ENCODE measurements at regions not wholly inside any gene's neighbourhood (a gene's known extent, or its start where the extent isn't known, plus 50 kb on each side); places are given as distances from the start of the nearest gene placed in this dataset.
"Not testable (repeated sequence)": the region's sequence is repeated elsewhere in the genome, so short reads cannot be mapped to it uniquely, and the experiment has no call there.

DNA sequence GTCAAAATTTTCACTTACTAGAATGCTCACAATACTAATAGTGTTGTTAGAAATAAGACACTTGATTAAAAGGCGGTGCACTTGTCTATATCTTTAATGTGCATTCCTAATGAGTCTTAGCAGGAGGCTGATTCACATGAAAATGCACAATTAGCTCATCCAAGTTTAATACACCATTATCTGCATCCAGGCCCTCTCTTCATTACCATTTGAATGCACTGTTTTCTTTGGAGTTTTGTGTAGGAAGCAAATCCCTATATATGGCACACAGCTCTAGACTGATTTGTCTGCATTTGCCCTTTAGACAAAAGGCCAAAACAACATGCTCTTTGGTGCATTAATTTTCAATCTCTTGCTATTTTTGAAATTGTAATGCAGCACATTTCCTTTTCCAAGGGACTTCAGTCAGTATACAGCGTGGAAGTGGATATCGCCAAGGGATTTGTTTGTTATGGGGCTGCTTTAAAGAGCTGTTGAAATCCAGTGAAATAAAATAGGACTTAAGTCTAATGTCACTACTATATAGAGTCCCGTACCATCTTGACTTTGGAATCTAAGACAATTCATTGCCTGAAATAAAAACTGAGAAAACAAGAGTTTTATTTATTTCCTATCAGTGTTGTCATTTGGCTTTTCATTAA lies 257.6 kb upstream of the CPHXL start:
- no peak for DNase-seq

DNA sequence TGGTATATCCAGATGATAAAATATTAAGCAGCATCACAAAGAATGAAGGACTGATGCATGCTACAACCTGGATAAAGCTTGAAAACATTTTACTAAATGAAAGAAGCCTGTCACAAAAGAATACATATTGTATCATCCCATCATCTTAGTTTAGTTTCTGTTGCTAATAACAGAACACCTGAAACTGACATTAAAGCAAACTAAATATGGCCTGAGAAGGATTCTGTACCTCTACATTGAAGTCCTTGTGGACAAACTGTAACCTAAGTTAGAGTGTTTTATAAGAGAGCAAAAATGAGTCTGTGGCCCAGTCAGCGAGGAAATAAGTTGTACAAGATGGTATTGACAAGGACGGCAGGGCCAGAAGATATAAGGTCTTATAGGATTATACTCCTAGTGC lies 261.0 kb upstream of the CPHXL start:
- no peak for DNase-seq

DNA sequence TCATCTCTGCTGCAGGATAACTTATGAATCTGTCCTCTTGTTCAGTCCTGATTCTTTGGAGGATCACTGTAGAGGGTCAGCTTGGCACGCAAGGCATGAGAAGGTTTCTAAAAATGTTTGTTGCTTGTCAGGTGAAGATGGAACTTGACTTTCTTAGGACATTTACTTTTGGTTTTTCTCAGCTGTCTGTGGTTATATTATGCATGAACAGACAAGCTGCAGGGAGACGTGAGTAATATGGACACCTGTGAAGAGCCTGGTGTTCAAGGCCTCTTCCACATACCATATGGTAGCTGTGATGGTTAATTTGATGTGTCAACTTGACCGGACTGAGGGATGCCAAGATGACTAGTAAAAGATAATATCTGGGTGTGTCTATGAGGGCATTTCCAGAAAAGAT lies 270.2 kb upstream of the CPHXL start:
- DNase-seq: no peak

DNA sequence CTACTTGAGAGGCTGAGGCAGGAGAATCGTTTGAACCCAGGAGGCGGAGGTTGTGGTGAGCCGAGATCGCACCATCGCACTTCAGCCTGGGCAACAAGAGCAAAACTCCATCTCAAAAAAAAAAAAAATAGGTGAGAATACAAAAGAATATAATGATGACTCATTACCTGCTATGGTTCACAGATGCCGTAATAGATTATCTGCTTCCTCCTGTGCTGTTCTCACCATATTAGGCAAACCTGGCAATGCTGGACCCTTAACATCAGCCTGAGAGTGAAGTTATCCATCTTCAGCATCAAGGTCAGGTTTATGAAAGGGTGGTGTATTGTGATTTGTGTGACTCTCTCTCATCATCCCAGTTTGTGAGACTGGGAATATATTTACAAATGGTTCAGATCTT lies 271.3 kb upstream of the CPHXL start:
- no peak for DNase-seq

DNA sequence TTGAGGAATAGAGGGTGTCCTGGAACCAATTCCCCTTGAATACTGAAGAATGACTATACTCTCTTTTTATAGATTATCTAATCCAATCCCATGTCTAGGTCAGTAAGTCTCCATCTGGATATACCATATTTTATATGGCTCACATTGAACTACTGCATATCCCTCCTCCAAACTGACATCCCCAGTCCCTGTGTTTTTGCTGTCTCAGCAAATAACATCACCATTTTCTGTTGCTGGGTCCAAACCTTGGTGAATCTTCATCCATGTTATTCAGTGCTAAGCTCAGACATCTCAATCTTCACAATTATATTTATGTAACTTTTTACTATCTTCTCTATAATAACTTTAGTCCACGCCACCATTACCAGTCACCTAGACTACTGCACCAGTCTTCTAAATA lies 269.6 kb upstream of the CNTNAP4 start:
- no peak for DNase-seq

DNA sequence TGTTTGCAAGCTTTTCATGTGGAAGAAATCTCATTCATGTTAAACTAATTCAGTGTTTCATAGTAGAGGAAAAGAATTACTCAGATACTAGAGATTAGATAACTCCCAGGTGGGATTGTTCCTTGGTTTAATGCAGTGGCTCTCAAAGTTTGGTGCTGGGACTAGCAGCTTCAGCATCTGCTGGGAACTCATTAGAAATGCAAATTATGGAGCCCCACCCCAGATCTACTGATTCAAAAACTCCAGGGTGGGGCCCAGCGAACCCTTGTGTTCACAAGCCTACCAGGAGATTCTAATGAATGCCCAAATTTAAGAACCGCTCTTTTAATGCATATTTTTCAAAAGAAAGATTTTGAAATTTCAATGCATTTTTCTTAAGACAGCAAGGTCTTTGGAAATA lies 253.4 kb upstream of the CNTNAP4 start:
- DNase-seq: no peak

DNA sequence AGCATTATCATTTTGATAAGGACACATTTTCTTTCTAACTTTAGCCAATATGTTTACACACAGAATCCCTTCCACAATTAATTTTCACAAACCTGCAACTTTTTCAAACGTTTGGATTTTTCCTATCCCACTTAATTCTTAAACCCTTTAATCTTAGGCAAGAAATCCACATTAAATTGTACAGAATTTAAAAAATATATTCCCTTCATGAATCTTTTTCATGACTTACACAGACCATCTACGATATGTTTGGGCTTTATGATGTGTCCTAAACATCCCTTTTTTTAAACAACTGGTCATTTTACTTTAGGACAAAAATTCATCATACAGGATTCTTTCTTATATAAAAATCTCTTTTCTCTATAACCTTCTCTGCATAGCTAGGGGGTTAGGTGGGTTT lies 241.5 kb upstream of the CNTNAP4 start:
- no peak for DNase-seq

DNA sequence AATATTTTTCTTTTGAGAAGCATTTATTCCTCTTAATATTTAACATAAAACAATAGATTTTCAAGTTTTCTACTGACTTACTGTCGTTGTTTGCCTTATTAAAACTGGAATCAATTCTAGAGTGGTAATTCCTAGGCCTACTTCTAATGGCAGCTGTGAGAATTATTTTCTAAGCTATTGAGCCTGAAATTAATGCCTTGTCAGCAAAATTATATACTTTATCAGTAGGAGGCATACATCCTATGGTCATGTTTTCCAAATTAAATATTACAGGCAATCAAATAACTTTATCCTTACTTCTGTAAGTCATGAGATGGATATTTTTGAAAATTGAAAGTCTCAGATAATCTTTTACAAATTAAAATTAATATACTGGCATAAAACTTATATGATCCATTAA lies 239.1 kb upstream of the CNTNAP4 start:
- DNase-seq: no peak

DNA sequence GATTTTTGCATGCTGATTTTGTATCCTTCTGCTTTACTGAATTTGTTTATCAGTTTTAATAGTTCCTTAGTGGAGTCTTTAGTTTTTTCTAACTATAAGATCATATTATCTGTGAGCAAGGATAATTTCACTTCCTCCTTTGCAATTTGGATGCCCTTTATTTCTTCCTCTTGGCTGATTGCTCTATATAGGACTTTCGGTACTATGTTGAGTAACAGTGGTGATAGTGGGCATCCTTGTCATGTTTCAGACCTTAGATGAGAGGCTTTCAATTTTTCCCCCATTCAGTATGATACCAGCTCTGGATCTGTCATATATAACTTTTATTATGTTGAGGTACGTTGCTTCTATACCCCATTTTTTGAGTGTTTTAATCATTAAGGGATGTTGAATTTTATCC lies 224.5 kb upstream of the CNTNAP4 start:
- DNase-seq: no peak

DNA sequence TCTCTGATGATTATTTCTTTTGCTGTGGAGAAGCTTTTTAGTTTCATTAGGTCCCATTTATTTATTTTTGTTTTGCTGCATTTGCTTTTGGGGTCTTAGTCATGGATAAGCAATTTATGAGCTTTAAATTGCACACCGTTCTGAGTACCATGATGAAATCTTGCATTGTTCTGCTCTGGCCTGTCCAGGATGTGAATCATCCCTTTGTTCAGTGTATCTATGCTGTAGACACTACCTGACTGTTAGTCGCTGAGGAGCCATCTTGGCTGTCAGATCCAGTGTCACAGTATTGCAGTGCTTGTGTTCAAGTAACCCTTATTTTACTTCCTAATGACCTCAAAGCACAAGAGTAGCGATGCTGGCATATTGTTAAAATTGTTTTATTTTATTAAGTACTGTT lies 218.0 kb upstream of the CNTNAP4 start:
- peak in 6 of 56 donors; percentile 0 to 13 (median 3) for DNase-seq

DNA sequence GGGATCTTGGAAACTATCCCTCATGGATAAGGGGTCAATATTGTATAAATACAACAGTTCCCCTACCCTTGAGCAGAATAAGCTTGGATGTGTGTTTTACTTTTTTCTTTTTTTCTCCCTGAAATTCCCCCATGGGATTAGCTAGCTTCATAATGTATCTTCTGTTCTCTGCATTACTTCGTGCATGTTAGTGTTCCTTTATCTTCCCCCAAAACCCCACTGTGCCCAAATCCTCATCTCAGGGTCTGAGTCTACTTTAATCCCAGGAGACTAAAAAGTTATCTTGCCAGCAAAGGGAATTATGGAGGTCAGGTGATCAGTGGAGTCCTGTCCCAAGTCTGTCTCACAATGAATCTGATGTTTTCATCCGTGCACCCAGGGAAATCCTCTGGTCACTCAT lies 217.5 kb upstream of the CNTNAP4 start:
- no peak for DNase-seq

DNA sequence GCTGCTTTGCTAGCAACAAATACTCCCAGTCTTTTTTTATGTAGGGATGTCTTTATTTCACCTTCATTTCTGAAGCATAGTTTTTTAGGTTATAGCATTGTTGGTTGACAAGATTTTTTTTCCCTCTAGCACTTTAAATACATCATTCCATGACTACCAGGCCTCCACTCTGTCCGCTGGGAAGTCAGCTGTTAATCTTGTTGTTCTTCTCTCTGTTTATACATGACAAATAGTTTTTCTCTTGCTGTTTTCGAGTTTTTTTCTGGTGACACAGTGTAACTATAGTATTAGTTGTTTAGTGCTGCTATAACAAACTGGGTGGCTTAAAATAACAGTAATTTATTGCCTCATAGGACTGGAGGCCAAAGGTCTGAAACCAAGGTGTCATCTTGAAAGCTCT lies 205.5 kb upstream of the CNTNAP4 start:
- DNase-seq: no peak

DNA sequence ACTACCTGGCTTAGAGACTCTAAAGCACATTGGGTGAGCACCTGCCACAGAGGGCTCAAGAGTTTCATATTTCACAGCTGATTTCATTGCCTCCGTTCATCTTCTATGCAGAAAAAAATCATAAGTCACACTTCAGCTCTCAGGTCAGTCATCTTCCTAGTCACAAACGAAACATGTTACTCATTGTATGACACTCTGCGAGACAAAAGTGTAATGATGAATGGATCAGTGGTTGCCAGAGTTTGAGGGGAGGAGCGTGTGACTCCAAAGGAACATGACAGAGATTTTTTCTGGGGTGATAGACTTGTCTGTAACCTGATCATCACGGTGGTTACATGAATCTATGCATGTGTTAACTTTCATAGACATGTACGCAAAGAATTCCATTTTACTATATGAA lies 195.2 kb upstream of the CNTNAP4 start:
- DNase-seq: no peak

DNA sequence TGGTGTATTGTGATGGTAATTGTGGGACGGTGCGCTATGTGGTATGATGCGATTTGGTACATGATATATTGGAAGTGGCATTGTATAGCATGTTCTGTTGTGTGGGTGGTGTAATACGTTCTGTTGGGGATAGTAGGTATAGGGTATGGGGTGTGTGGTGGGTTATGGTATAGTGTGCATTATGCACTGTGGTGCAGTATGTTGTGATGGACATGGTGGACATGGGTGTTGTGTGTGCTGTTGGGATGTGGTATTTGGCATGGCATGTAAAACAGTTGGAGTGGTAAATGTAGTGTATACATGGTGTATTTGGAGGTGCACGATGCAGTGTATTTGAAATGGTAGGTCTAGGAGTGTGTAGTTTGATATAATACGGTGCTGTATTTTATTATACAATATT lies 170.6 kb upstream of the CNTNAP4 start:
- DNase-seq: no peak

DNA sequence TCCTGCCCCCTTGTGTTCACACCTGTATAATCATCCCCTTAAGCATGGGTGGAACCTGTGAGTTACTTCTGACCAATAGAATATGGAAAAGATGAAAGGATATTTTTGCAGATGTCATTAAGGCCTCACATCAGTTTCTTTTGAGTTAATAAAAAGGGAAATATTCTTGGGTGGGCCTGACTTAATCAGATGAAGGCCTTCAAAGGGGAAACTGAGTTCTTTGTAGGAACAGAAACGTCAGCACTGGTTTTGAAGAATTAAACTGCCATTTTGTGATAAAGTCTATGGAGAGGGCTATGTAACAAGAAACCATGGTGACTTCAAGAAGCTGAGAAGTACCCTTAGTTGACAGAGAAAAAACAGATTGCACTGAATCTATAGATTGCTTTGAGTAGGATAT lies 168.7 kb upstream of the CNTNAP4 start:
- DNase-seq: no peak

DNA sequence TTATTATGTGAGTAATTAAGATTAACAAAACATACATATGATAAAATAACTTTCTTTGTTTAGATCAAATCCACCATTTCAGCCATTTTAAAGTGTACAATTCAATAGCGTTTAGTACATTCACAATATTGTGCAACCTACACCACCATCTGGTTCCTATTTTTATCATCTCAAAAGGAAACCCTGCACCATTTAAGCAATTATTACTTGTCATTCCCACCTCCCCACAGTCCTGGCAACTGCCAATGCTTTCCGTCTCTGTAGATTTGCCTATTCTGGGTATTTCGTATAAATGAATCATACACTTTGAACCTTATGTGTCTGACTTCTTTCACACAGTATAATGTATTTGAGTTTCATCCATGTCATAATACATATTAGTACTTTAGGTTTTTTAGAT lies 162.5 kb upstream of the CNTNAP4 start:
- peak in 1 of 56 donors; percentile 1 for DNase-seq

DNA sequence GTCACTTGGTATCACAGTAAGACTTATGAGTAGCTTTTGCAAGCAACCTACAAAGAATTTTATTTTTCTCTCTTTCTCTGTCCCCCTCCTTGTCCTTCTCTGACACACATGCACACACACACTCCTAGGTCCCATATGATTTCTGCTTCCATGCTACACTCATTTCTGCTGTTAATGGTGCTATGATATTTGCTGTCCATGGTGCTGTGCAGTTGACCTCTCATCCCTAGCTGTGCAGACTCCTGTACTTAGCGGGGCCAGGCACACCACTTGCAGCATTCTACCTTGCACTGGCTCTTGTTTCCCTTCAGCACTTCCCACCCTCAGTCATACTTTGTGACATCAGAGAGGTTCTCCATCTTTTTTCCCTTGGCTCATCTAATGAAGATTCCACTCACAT lies 158.9 kb upstream of the CNTNAP4 start:
- DNase-seq: no peak

DNA sequence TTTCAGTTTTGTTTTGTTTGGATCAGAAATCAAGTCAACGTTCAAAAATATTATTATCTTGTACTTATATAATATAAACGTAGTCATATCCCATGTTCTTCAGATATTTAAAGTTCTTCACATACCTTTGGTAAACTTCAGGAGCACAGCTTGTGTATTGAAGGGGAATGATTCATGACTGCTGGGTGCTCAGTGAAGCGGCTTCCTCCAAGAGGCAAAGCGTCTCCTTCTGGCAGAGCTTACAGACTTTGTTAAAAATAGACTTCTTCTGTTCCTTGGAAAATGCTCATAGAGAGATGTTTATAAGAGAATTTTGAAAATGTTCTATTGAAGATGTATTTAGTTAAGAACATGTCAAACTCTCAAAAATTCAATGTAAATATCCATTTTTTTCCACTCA lies 155.6 kb upstream of the CNTNAP4 start:
- DNase-seq: peak in 5 of 56 donors; percentile 5 to 44 (median 14)

DNA sequence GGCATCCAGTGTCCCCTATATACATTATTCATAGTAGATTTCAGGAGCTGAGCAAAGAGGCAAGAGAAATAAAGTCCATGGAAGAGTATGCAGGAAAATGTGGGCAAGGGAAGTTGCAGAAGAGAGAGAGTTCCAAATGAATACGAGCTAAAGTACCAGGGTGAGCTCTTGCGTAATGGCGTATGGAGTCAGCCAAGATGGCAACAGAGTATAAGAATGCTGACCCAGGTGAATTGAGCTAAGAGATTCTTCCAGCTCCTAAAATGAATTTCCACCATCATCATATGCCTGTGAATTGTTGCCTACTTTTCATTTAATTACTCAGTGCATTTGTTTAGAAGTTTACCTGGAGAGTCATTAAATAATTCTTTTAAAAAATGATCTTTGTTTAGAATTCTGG lies 153.2 kb upstream of the CNTNAP4 start:
- no peak for DNase-seq

DNA sequence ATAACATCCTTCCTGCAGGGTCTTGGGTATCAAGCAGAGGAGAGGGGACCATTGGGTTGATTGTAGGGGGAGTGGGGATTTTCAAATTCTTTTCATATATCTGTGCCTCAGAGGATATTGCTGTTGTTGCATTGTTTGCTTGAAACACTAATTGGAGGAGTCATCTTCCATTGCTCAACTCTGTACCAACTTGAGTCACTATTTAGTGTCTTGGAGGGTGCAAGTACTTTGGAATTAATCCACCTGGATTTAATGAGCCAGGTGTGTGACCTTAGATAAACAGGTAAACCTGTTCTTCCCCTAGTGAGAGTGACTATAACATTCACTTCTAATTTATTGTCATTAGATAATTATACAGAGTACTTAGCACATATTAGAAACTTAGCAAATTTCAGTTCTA lies 151.3 kb upstream of the CNTNAP4 start:
- no peak for DNase-seq

DNA sequence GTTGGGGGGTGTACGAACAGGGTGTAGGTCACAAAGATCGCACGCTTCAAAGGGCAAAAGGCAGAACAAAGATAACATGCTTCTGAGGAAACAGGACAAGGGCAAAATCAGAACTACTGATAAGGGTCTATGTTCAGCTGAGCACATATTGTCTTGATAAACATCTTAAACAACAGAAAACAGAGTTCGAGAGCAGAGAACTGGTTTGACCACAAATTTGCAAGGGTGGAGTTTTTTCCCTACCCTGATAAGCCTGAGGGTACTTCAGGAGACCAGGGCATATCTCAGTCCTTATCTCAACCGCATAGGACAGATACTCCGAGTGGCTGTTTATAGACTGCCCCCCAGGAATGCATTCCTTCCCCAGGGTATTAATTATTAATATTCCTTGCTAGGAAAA lies 139.1 kb upstream of the CNTNAP4 start:
- not testable (repeated sequence) for DNase-seq

DNA sequence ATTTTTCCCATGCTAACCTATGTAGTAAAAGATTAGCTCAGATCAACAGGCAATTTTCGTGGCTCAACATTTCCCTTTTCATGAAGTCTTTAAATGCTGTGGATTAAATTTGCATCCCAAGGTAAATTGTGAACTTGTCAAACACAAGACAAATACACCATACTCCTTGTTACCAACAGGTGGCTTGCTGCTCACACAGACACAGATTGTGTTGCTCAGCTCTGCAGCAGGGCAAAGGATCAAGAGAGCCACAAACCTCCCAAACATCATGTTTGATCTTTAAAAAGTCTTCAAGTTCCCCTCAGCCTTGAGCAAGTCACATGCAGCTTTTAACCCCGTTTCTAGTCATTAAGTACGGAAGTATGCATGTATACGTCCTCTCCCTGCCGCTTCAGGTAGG lies 119.6 kb upstream of the CNTNAP4 start:
- no peak for DNase-seq

DNA sequence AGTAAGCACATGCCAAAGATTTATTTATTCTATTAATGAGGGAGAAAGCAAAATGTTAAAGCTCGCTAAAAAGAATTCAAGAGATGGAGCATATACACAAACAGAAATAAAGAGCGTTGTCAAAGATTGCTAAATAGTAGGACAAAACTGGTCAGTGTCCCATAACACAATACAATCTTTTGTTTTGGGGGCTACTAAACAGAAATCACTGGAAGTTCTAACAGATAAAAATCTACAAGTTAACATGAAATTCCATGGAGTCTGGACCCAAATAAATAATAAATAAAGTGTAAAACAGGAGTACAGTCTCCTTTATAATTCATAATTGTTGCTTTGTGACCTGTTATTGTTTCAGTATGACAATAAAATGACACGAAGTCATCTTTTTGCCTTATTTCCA lies 115.2 kb upstream of the CNTNAP4 start:
- peak in 1 of 56 donors; percentile 2 for DNase-seq

DNA sequence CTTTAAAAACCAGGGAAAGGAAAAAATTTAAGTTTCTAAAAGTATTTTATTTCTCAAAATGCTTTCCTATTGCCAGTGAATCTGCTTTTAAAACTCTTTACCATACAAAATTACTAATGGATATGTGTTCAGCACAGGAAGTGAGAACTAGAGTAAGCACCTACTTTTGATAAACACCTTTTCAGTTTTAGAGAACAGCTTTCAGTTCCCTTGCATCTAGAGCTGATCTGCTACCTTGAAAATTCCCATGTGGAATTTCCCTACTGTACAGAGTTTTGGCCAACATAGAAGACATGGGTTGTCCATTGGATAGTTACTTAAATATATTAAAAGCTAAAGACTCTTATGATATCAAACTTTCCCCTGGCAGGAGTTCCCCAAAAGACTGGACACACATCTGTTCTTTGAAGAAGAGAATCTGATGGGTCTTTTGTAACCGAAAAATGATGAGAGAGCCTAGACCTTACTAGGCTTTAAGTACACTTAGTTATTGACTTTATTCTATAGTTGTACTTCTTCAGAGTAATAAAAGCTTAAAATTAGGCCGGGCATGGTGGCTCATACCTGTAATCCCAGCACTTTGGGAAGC lies 112.1 kb upstream of the CNTNAP4 start:
- no peak for DNase-seq

Data from amygdala (tissue), 56 donors.